HEK293 (cell line): ENCODE measurements at regions not wholly inside any gene's neighbourhood (a gene's known extent, or its start where the extent isn't known, plus 50 kb on each side); places are given as distances from the start of the nearest gene placed in this dataset.
"Not testable (repeated sequence)": the region's sequence is repeated elsewhere in the genome, so short reads cannot be mapped to it uniquely, and the experiment has no call there.

Experiments
- GLI2 ChIP-seq: fragments of 450-650 bp; formaldehyde crosslinking; IDR thresholded peaks from 2 replicates; pipeline ENCODE4; 2017; ENCODE audit warnings: missing biosample characterization, missing genetic modification characterization, low read depth, borderline replicate concordance
- IKZF3 ChIP-seq: fragments of 450-650 bp; IDR thresholded peaks from 2 replicates; pipeline ENCODE4 v1.5.0; 2018; ENCODE audit warnings: missing biosample characterization, mild to moderate bottlenecking, missing genetic modification characterization, moderate library complexity
- OSR2 ChIP-seq: fragments of 450-650 bp; formaldehyde crosslinking; IDR thresholded peaks from 2 replicates; pipeline ENCODE4 v1.5.1; 2016; ENCODE audit warnings: missing biosample characterization, missing genetic modification characterization
- REPIN1 ChIP-seq: fragments of 450-650 bp; formaldehyde crosslinking; IDR thresholded peaks from 2 replicates; pipeline ENCODE4 v1.5.1; 2017; ENCODE audit warnings: missing biosample characterization, missing genetic modification characterization, low read depth
- REST ChIP-seq: fragments of 450-650 bp; formaldehyde crosslinking; IDR thresholded peaks from 2 replicates; pipeline ENCODE4 v1.5.1; 2016; ENCODE audit warnings: missing biosample characterization, missing genetic modification characterization
- ZNF18 ChIP-seq: fragments of 450-650 bp; formaldehyde crosslinking; IDR thresholded peaks from 2 replicates; pipeline ENCODE4 v1.5.1; 2016; ENCODE audit warnings: missing biosample characterization, missing genetic modification characterization
- ZNF24 ChIP-seq: fragments of 450-650 bp; formaldehyde crosslinking; IDR thresholded peaks from 2 replicates; pipeline ENCODE4 v1.5.1; 2016; ENCODE audit warnings: missing biosample characterization, missing genetic modification characterization
- ZNF302 ChIP-seq: fragments of 450-650 bp; formaldehyde crosslinking; IDR thresholded peaks from 2 replicates; pipeline ENCODE4 v1.5.1; 2016; ENCODE audit warnings: missing biosample characterization, missing genetic modification characterization, low read depth
- ZNF658 ChIP-seq: fragments of 450-650 bp; formaldehyde crosslinking; IDR thresholded peaks from 2 replicates; pipeline ENCODE4; 2016; ENCODE audit warnings: missing biosample characterization, missing genetic modification characterization
- ZNF777 ChIP-seq: fragments of 450-650 bp; formaldehyde crosslinking; IDR thresholded peaks from 2 replicates; pipeline ENCODE4 v1.5.1; 2017; ENCODE audit warnings: missing biosample characterization, missing genetic modification characterization, borderline replicate concordance
- TF ChIP-seq, protein P1 (sequence below): fragments of 450-650 bp; formaldehyde crosslinking; IDR thresholded peaks from 2 replicates; pipeline ENCODE4 v1.5.1; 2016; ENCODE audit warnings: missing biosample characterization, missing genetic modification characterization

DNA sequence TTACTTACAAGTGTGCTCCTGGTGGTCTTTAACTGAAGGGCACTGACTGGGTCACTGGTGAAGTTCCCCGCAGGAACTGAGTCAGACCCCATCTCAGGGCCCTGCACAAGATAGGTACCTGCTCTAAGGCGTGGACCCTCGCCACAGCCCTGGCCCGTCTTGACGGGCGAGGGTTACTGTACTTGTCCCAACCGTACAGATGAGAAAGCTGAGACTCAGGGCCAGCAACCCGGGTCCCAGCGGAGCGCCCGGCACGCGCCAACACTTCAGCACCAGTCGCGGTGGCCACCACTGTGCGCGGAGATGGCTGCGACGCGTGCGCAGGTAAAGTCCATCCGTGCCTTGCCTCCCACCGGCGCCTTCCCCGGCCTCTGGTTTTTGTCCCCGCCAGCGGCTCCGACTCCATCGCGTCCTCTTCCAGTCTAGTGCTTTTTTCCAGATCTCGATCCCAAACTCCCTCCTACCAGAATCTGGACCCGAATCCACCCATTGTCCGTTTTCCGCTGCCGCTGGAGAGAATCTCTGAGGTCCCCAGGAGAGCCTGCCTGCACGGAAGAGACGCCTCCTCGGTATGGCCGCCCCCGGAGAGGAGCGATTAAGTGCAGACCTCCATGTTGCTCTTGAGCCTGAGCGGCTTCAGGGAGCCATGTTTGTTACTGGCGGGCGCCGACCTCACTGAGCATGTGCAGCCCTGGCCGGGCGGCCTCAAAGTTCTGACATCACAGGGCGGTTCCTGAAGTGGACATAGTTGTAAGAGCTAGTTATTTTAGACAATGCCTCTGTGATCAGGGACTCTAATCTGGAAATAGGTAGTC lies 1707.8 kb downstream of the SPATA31A7 start:
- TF ChIP-seq ZNF18 (tag by site-specific recombination); REST (tag by site-specific recombination); OSR2 (tag by site-specific recombination); ZNF777 (tag by site-specific recombination); ZNF302; ZNF24 (tag by site-specific recombination); GLI2 (tag by site-specific recombination); REPIN1 (tag by site-specific recombination); ZNF658 (tag by site-specific recombination); IKZF3: not testable (repeated sequence)
- TF ChIP-seq, protein P1, sequence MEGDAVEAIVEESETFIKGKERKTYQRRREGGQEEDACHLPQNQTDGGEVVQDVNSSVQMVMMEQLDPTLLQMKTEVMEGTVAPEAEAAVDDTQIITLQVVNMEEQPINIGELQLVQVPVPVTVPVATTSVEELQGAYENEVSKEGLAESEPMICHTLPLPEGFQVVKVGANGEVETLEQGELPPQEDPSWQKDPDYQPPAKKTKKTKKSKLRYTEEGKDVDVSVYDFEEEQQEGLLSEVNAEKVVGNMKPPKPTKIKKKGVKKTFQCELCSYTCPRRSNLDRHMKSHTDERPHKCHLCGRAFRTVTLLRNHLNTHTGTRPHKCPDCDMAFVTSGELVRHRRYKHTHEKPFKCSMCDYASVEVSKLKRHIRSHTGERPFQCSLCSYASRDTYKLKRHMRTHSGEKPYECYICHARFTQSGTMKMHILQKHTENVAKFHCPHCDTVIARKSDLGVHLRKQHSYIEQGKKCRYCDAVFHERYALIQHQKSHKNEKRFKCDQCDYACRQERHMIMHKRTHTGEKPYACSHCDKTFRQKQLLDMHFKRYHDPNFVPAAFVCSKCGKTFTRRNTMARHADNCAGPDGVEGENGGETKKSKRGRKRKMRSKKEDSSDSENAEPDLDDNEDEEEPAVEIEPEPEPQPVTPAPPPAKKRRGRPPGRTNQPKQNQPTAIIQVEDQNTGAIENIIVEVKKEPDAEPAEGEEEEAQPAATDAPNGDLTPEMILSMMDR (tag by site-specific recombination) = not testable (repeated sequence)
